ENCODE measurements at regions not wholly inside any gene's neighbourhood (a gene's known extent, or its start where the extent isn't known, plus 50 kb on each side); places are given as distances from the start of the nearest gene placed in this dataset.

DNA sequence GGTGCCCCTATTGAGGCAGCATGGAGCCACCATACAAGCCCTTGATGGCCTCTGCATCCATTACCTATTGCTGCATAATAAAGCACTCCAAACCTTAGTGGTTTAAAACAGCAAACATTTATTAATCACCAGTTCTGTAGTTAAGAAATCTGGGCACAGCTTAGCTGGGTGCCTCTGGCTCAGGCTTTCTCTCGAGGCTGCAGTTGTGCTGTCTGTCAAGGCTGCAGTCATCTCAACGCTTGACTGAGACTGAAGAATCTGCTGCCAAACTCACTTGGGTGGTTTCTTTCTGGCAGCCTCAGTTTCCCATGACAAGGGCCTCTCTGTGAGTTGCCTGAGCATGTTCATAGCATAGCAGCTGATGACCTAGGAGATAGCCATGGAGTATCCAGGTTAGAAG lies 207.4 kb upstream of the LRFN2 start:
- POLR2A ChIA-PET: interaction anchor here (0.6 kb wide), 2 partner anchors 733 to 998 kb away, joined by 3 to 4 read pairs; no protein-coding TSS in a partner anchor
- no TSS peak for BruUV-seq (replicated peaks)

More for the DNA sequence above, 207.4 kb upstream of the LRFN2 start:
- peaks cover 3% of the 10 kb centered on the region for H3K9me1 ChIP-seq (ENCODE audit: control insufficient read depth, insufficient read depth, low read length)
- H4K20me1 ChIP-seq (replicated peaks; ENCODE audit: control insufficient read depth, insufficient read depth, low read length): no peaks in the 10 kb centered on the region
- 0% methylated on average over 2 of the region's 2 CpGs for WGBS (ENCODE audit: insufficient coverage, low coverage, missing lambda C conversion rate)
- H3K9me3 ChIP-seq (replicated peaks; ENCODE audit: control insufficient read depth, insufficient read depth, low read depth, low read length): no peaks in the 10 kb centered on the region
- H3K4me2 ChIP-seq (ENCODE audit: insufficient read depth, low read length): no peak overlapping the region
- CTCF ChIA-PET (ENCODE audit: low intra/inter-chr PET ratio): no interaction called here
- TF ChIP-seq CREB3L1 (IDR thresholded peaks at IDR 0.05; ENCODE audit: borderline replicate concordance, low read depth) (no peak), ZNF695 (CRISPR knock-in tag; IDR thresholded peaks at IDR 0.05) (no peak), ERF (CRISPR knock-in tag; IDR thresholded peaks at IDR 0.05) (no peak), HSF4 (CRISPR knock-in tag; IDR thresholded peaks at IDR 0.05; ENCODE audit: borderline replicate concordance) (no peak), ZNF717 (CRISPR knock-in tag; IDR thresholded peaks at IDR 0.05) (no peak), NR2F6 (CRISPR knock-in tag; IDR thresholded peaks at IDR 0.05) (no peak), SUPT5H (IDR thresholded peaks at IDR 0.05) (no peak), IRF1 (CRISPR knock-in tag; IDR thresholded peaks at IDR 0.05; ENCODE audit: borderline replicate concordance) (no peak), GABPA (tag; conservative IDR thresholded peaks at IDR 0.05; ENCODE audit: low read depth) (no peak), MCM7 (IDR thresholded peaks at IDR 0.05) (no peak), ARID3B (CRISPR knock-in tag; IDR thresholded peaks at IDR 0.05; ENCODE audit: borderline replicate concordance) (no peak), ZNF57 (CRISPR knock-in tag; IDR thresholded peaks at IDR 0.05) (no peak), ELF4 (CRISPR knock-in tag; IDR thresholded peaks at IDR 0.05) (no peak), ARNT (IDR thresholded peaks at IDR 0.05) (no peak)
- TF ChIP-seq, protein P1, sequence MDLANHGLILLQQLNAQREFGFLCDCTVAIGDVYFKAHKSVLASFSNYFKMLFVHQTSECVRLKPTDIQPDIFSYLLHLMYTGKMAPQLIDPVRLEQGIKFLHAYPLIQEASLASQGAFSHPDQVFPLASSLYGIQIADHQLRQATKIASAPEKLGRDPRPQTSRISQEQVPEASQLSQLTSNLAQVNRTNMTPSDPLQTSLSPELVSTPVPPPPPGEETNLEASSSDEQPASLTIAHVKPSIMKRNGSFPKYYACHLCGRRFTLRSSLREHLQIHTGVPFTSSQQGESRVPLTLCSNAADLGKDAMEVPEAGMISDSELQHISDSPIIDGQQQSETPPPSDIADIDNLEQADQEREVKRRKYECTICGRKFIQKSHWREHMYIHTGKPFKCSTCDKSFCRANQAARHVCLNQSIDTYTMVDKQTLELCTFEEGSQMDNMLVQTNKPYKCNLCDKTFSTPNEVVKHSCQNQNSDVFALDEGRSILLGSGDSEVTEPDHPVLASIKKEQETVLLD (IDR thresholded peaks at IDR 0.05): no peak
- TF ChIP-seq, protein P2, sequence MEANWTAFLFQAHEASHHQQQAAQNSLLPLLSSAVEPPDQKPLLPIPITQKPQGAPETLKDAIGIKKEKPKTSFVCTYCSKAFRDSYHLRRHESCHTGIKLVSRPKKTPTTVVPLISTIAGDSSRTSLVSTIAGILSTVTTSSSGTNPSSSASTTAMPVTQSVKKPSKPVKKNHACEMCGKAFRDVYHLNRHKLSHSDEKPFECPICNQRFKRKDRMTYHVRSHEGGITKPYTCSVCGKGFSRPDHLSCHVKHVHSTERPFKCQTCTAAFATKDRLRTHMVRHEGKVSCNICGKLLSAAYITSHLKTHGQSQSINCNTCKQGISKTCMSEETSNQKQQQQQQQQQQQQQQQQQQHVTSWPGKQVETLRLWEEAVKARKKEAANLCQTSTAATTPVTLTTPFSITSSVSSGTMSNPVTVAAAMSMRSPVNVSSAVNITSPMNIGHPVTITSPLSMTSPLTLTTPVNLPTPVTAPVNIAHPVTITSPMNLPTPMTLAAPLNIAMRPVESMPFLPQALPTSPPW (CRISPR knock-in tag; IDR thresholded peaks at IDR 0.05): no peak
- H2AFZ ChIP-seq (ENCODE audit: low read depth, low read length): no peak overlapping the region
- H3K36me3 ChIP-seq (ENCODE audit: control insufficient read depth, insufficient read depth, low read length): no peaks in the 10 kb centered on the region
- peaks cover 0 to 26% of the 10 kb centered on the region in 2 experiments; a peak in 2 of 5 replicates for H3K27me3 ChIP-seq (ENCODE audit: control insufficient read depth in 2 of 2, insufficient read depth in 2 of 2, low read length in 2 of 2)
- ATAC-seq: no peak
- H3K4me1 ChIP-seq (replicated peaks in 1 of 2; ENCODE audit: control insufficient read depth in 2 of 2, insufficient read depth in 2 of 2, low read length in 2 of 2): no peaks in the 10 kb centered on the region
- no peak for FAIRE-seq
- intact Hi-C loops (cut with micrococcal nuclease): no loop called here
- no peaks in the 10 kb centered on the region for H3K79me2 ChIP-seq (ENCODE audit: control insufficient read depth, insufficient read depth, low read length)
- no peak overlapping the region for H3K27ac ChIP-seq (ENCODE audit: extremely low read depth, low read depth, low read length)
- no peak overlapping the region for H3K4me3 ChIP-seq
- H3K9ac ChIP-seq (ENCODE audit: insufficient read depth in 1 of 2, low read depth in 2 of 2, low read length in 2 of 2): no peak overlapping the region
- in situ Hi-C loops (cut with MboI): no loop called here
- DNase-seq (ENCODE audit: extremely low read depth in 1 of 4, low spot score in 3 of 4): no peak
